ENCODE measurements at regions not wholly inside any gene's neighbourhood (a gene's known extent, or its start where the extent isn't known, plus 50 kb on each side); places are given as distances from the start of the nearest gene placed in this dataset.

- no peak for TF ChIP-seq CTCF (IDR thresholded peaks at IDR 0.05)
- TF ChIP-seq POLR2A (IDR thresholded peaks at IDR 0.05) = no peak
Measured at GRCh38 chr6:4188801-4189200, 53.4 kb upstream of the ECI2 start.
